ENCODE measurements at regions not wholly inside any gene's neighbourhood (a gene's known extent, or its start where the extent isn't known, plus 50 kb on each side); places are given as distances from the start of the nearest gene placed in this dataset.

DNA sequence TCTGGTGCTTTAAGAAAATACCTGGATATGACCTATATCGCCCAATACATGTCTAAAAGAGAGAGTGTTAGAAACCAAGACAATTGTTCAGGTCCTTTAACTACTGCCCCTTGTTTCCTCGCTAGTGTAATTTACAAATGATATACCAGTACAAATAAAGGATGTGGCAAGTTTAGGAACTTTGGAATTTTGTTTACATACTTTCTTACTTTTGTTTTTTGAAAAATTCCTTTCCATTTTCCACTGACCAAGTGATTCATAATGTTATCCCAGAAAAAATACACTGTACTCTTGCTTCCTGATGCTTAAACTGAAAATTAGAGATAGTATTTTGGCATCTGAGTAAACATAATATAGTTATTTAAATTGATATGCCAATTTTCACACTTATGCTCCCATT, 96.8 kb upstream of the CSNK1A1L start (continued):
- TF ChIP-seq, protein P1, sequence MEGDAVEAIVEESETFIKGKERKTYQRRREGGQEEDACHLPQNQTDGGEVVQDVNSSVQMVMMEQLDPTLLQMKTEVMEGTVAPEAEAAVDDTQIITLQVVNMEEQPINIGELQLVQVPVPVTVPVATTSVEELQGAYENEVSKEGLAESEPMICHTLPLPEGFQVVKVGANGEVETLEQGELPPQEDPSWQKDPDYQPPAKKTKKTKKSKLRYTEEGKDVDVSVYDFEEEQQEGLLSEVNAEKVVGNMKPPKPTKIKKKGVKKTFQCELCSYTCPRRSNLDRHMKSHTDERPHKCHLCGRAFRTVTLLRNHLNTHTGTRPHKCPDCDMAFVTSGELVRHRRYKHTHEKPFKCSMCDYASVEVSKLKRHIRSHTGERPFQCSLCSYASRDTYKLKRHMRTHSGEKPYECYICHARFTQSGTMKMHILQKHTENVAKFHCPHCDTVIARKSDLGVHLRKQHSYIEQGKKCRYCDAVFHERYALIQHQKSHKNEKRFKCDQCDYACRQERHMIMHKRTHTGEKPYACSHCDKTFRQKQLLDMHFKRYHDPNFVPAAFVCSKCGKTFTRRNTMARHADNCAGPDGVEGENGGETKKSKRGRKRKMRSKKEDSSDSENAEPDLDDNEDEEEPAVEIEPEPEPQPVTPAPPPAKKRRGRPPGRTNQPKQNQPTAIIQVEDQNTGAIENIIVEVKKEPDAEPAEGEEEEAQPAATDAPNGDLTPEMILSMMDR (IDR thresholded peaks at IDR 0.05) = no peak

DNA sequence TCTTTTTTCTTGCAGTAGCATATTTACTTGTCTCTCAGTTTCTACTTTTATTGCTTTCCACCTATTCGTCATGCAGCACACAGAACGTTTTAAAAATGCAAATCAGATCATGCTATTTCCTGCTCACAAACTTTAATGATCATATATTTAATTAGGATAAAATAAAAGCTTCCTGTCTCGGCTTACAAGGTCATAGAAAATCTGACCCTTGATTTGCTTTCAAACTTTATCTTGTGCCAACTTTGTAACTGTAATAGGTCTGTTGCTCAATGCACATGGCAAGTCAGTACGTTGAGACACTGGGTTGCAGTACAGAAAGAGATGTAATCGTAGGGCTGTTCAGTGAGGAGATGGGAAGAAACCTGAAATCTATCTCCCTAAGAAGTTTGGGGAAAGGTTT, 95.6 kb upstream of the CSNK1A1L start:
- ChIA-PET POLR2A (no interaction called here), CTCF (no interaction called here)
- 5% methylated on average over 5 of the region's 5 CpGs for WGBS (ENCODE audit: missing lambda C conversion rate)
- Histone ChIP-seq H3K9me3 (no peaks in the 10 kb centered on the region), H3K4me1 (no peaks in the 10 kb centered on the region), H3K4me2 (no peak overlapping the region), H3K4me3 (no peak overlapping the region), H3K27ac (no peak overlapping the region)
- FAIRE-seq (no peak), DNase-seq (ENCODE audit: low read depth in 1 of 2, low spot score in 1 of 2) (no peak), ATAC-seq (no peak)
- TF ChIP-seq, protein P2, sequence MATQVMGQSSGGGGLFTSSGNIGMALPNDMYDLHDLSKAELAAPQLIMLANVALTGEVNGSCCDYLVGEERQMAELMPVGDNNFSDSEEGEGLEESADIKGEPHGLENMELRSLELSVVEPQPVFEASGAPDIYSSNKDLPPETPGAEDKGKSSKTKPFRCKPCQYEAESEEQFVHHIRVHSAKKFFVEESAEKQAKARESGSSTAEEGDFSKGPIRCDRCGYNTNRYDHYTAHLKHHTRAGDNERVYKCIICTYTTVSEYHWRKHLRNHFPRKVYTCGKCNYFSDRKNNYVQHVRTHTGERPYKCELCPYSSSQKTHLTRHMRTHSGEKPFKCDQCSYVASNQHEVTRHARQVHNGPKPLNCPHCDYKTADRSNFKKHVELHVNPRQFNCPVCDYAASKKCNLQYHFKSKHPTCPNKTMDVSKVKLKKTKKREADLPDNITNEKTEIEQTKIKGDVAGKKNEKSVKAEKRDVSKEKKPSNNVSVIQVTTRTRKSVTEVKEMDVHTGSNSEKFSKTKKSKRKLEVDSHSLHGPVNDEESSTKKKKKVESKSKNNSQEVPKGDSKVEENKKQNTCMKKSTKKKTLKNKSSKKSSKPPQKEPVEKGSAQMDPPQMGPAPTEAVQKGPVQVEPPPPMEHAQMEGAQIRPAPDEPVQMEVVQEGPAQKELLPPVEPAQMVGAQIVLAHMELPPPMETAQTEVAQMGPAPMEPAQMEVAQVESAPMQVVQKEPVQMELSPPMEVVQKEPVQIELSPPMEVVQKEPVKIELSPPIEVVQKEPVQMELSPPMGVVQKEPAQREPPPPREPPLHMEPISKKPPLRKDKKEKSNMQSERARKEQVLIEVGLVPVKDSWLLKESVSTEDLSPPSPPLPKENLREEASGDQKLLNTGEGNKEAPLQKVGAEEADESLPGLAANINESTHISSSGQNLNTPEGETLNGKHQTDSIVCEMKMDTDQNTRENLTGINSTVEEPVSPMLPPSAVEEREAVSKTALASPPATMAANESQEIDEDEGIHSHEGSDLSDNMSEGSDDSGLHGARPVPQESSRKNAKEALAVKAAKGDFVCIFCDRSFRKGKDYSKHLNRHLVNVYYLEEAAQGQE (IDR thresholded peaks at IDR 0.05) = no peak
- no peak for TF ChIP-seq NPAS2 (CRISPR knock-in tag; IDR thresholded peaks at IDR 0.05; ENCODE audit: borderline replicate concordance)
- TF ChIP-seq FOSB (CRISPR knock-in tag; IDR thresholded peaks at IDR 0.05) = no peak
- TF ChIP-seq EP300 (IDR thresholded peaks at IDR 0.05) = no peak
- no peak for TF ChIP-seq RARB (CRISPR knock-in tag; IDR thresholded peaks at IDR 0.05)
- TF ChIP-seq NFE2L2 (conservative IDR thresholded peaks at IDR 0.05; ENCODE audit: low read length) = no peak
- TF ChIP-seq ZFP36 (IDR thresholded peaks at IDR 0.05; ENCODE audit: borderline replicate concordance, partially characterized antibody) = no peak
- TF ChIP-seq PHF8 (IDR thresholded peaks at IDR 0.05; ENCODE audit: borderline replicate concordance, low read depth) = no peak
- no peak for TF ChIP-seq EHF (CRISPR knock-in tag; IDR thresholded peaks at IDR 0.05)
- TF ChIP-seq, protein P3, sequence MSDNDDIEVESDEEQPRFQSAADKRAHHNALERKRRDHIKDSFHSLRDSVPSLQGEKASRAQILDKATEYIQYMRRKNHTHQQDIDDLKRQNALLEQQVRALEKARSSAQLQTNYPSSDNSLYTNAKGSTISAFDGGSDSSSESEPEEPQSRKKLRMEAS (IDR thresholded peaks at IDR 0.05) = no peak
- no peak for TF ChIP-seq ZSCAN20 (CRISPR knock-in tag; IDR thresholded peaks at IDR 0.05)
- no peak for TF ChIP-seq ESRRA (IDR thresholded peaks at IDR 0.05; ENCODE audit: borderline replicate concordance, low read length)
- TF ChIP-seq CBX8 (IDR thresholded peaks at IDR 0.05) = no peak
- TF ChIP-seq GATA3 (IDR thresholded peaks at IDR 0.05; ENCODE audit: borderline replicate concordance) = no peak
- TF ChIP-seq MAZ (IDR thresholded peaks at IDR 0.05; ENCODE audit: borderline replicate concordance, low read depth, low read length) = no peak
- TF ChIP-seq RFX5 (IDR thresholded peaks at IDR 0.05) = no peak
- TF ChIP-seq, protein P4, sequence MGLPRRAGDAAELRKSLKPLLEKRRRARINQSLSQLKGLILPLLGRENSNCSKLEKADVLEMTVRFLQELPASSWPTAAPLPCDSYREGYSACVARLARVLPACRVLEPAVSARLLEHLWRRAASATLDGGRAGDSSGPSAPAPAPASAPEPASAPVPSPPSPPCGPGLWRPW (IDR thresholded peaks at IDR 0.05) = no peak
- no peak for TF ChIP-seq TP53 (CRISPR knock-in tag; IDR thresholded peaks at IDR 0.05)
- TF ChIP-seq POLR2A (IDR thresholded peaks at IDR 0.05; ENCODE audit: low read length) = no peak
- TF ChIP-seq CHD4 (IDR thresholded peaks at IDR 0.05; ENCODE audit: borderline replicate concordance) = no peak

DNA sequence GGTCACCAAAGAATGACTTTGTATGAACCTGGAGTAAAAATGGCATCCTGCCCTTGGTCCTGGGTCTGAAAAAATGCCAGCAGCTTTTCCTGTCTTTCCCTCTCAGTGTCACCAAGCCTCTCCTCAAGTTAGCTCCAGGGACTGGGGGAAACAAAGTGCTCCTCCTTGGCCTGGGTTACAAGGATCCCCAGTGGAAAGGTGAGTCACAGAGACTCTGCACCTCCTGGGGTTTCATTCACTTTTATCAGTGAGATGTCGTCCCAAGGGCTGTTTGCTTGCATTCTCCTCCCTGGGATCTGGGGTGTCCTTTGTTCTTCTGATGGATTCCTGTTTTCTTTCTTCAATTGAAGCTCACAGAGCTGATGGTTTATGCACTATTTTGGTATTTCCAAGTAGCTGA, 93.2 kb upstream of the CSNK1A1L start:
- FAIRE-seq = no peak
- POLR2A ChIA-PET = no interaction called here
- H3K9me3 ChIP-seq = no peaks in the 10 kb centered on the region
- H3K4me3 ChIP-seq = no peak overlapping the region
- ATAC-seq = no peak
- WGBS (ENCODE audit: missing lambda C conversion rate) = 0% methylated on average over 1 of the region's 1 CpG
- H3K27ac ChIP-seq = no peak overlapping the region
- H3K4me2 ChIP-seq = no peak overlapping the region
- TF ChIP-seq ZNF302 (CRISPR knock-in tag; IDR thresholded peaks at IDR 0.05) = no peak
- TF ChIP-seq, protein P5, sequence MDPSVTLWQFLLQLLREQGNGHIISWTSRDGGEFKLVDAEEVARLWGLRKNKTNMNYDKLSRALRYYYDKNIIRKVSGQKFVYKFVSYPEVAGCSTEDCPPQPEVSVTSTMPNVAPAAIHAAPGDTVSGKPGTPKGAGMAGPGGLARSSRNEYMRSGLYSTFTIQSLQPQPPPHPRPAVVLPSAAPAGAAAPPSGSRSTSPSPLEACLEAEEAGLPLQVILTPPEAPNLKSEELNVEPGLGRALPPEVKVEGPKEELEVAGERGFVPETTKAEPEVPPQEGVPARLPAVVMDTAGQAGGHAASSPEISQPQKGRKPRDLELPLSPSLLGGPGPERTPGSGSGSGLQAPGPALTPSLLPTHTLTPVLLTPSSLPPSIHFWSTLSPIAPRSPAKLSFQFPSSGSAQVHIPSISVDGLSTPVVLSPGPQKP (IDR thresholded peaks at IDR 0.05; ENCODE audit: low read depth, low read length) = no peak
- TF ChIP-seq, protein P4 (IDR thresholded peaks at IDR 0.05) = no peak
- TF ChIP-seq, protein P6, sequence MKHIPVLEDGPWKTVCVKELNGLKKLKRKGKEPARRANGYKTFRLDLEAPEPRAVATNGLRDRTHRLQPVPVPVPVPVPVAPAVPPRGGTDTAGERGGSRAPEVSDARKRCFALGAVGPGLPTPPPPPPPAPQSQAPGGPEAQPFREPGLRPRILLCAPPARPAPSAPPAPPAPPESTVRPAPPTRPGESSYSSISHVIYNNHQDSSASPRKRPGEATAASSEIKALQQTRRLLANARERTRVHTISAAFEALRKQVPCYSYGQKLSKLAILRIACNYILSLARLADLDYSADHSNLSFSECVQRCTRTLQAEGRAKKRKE (CRISPR knock-in tag; IDR thresholded peaks at IDR 0.05; ENCODE audit: low read depth) = no peak
- no peak for TF ChIP-seq CHD2 (IDR thresholded peaks at IDR 0.05; ENCODE audit: low read length, partially characterized antibody)
- TF ChIP-seq MAFK (IDR thresholded peaks at IDR 0.05; ENCODE audit: partially characterized antibody) = no peak
- TF ChIP-seq, protein P7, sequence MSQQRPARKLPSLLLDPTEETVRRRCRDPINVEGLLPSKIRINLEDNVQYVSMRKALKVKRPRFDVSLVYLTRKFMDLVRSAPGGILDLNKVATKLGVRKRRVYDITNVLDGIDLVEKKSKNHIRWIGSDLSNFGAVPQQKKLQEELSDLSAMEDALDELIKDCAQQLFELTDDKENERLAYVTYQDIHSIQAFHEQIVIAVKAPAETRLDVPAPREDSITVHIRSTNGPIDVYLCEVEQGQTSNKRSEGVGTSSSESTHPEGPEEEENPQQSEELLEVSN (IDR thresholded peaks at IDR 0.05; ENCODE audit: borderline replicate concordance, low read depth) = no peak
- no peak for TF ChIP-seq FOXS1 (CRISPR knock-in tag; IDR thresholded peaks at IDR 0.05)
- no peak for TF ChIP-seq CBX2 (IDR thresholded peaks at IDR 0.05; ENCODE audit: borderline replicate concordance, low read depth)
- CTCF ChIA-PET = no interaction called here
- no peaks in the 10 kb centered on the region for H3K4me1 ChIP-seq
- no peak for DNase-seq (ENCODE audit: low read depth in 1 of 2, low spot score in 1 of 2)
